ENCODE measurements at regions not wholly inside any gene's neighbourhood (a gene's known extent, or its start where the extent isn't known, plus 50 kb on each side); places are given as distances from the start of the nearest gene placed in this dataset.

DNA sequence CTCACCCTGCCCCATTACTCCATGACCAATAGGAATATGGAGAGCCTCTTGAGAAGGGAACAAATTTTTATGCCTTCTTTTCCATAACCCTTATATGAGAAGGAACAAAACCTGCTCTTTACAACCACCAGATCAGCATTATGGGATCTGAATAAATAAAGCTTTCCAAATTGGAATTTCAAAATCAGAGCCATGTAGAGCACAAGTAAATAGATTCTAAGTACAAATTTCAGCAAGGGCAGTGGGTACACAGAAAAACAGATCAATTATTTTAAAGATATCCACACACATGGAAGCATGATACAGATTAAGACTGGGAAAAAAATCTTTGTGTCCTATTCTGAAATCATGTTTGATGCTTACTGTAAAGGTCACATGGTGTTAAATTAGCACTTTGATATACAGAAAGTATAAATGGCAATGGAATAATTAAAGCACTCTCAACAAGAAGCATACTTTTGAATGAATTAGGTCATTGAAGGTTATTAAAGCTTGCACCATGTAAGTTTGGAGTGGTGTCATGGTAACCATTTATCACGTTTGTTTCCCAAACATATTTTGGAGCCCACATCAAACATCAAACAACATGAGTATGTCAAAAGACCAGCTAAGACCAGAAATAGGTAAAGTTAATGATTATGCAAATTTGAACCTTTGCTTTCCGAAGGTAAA lies 75.9 kb upstream of the AVPR1A start:
- Histone ChIP-seq H3K4me3 (ENCODE audit: low read depth, low read length) (no peak overlapping the region), H3K36me3 (ENCODE audit: control insufficient read depth, insufficient read depth, low read length) (no peaks in the 10 kb centered on the region), H3K27me3 (ENCODE audit: control insufficient read depth, insufficient read depth, low read length) (no peaks in the 10 kb centered on the region)
- DNase-seq (ENCODE audit: low read depth) (no peak), FAIRE-seq (no peak)
- no peak for TF ChIP-seq CTCF (IDR thresholded peaks at IDR 0.05; ENCODE audit: insufficient read depth, low read length, severe bottlenecking)

GRCh38 chr12:63224396-63224795 lies 73.4 kb upstream of the AVPR1A start:
- FAIRE-seq = no peak
- no peak for TF ChIP-seq CTCF (IDR thresholded peaks at IDR 0.05; ENCODE audit: insufficient read depth, low read length, severe bottlenecking)
- no peak for DNase-seq (ENCODE audit: low read depth)
- H3K36me3 ChIP-seq (ENCODE audit: control insufficient read depth, insufficient read depth, low read length) = no peaks in the 10 kb centered on the region
- no peak overlapping the region for H3K4me3 ChIP-seq (ENCODE audit: low read depth, low read length)
- no peaks in the 10 kb centered on the region for H3K27me3 ChIP-seq (ENCODE audit: control insufficient read depth, insufficient read depth, low read length)

DNA sequence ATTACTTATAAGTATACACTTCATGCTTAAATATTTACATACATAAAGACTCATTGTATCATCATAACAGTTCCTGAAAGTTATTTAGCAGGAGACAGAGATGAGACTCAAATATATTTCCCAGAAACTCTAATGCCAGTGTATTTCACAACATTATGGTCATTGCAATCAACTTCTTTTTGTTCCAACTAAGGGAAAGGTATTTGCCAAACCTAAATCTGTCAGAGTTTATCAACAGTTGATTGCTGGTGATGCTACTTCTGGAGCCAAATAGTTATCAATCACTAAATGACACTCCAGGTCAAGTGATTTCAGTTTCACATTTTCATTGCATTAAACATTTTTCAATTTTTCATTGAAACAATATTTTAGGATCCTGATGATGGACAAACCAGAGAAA lies 72.1 kb upstream of the AVPR1A start:
- Histone ChIP-seq H3K4me3 (ENCODE audit: low read depth, low read length) (no peak overlapping the region), H3K27me3 (ENCODE audit: control insufficient read depth, insufficient read depth, low read length) (no peaks in the 10 kb centered on the region), H3K36me3 (ENCODE audit: control insufficient read depth, insufficient read depth, low read length) (no peaks in the 10 kb centered on the region)
- TF ChIP-seq CTCF (IDR thresholded peaks at IDR 0.05; ENCODE audit: insufficient read depth, low read length, severe bottlenecking) = no peak
- DNase-seq (ENCODE audit: low read depth) (no peak), FAIRE-seq (no peak)

- H3K27me3 ChIP-seq (ENCODE audit: control insufficient read depth, insufficient read depth, low read length) = no peaks in the 10 kb centered on the region
- H3K36me3 ChIP-seq (ENCODE audit: control insufficient read depth, insufficient read depth, low read length) = no peaks in the 10 kb centered on the region
- FAIRE-seq = no peak
- H3K4me3 ChIP-seq (ENCODE audit: low read depth, low read length) = no peak overlapping the region
- no peak for TF ChIP-seq CTCF (IDR thresholded peaks at IDR 0.05; ENCODE audit: insufficient read depth, low read length, severe bottlenecking)
- no peak for DNase-seq (ENCODE audit: low read depth)
These were observed 71.6 kb upstream of the AVPR1A start for GRCh38 chr12:63222582-63222981.

DNA sequence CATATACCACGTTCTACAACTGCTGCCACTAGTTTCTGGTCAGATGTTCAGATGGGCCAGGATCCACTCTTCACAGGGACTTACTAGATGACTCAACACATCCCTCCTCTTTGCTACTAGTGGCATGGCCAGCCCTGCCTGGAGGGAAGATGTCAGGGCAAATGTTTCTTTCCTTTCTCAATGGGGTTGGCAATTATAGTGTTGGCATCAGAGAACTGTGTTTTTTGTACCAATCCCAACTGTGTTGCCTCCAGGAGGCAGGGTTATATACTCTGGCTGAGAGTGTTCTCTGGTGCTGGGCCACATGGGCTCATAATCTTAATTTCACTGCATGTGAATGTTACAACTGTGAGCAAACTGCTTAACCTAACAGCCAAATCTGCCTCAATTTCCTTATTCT lies 69.9 kb upstream of the AVPR1A start:
- no peaks in the 10 kb centered on the region for H3K36me3 ChIP-seq (ENCODE audit: control insufficient read depth, insufficient read depth, low read length)
- no peak for TF ChIP-seq CTCF (IDR thresholded peaks at IDR 0.05; ENCODE audit: insufficient read depth, low read length, severe bottlenecking)
- no peak overlapping the region for H3K4me3 ChIP-seq (ENCODE audit: low read depth, low read length)
- no peak for FAIRE-seq
- H3K27me3 ChIP-seq (ENCODE audit: control insufficient read depth, insufficient read depth, low read length) = no peaks in the 10 kb centered on the region
- no peak for DNase-seq (ENCODE audit: low read depth)

DNA sequence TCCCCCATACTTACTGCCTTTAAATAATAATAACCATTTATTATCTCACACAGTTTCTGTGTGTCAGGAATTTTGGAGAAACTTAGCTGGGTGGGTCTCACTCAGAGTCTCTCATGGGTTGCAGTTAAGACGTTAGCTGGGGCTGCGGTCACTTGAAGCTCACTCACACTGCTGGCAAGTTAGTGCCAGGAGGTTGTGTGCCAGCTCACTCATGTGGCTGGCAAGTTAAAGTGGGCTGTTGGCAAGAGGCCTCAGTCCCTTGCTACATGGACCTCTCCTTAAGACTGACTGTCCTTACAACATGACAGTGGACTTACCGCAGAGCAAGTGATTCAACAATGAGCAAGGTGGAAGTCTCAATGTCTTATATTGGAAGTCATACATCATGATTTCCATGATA lies 61.3 kb upstream of the AVPR1A start:
- DNase-seq (ENCODE audit: low read depth) = no peak
- no peak for FAIRE-seq
- H3K27me3 ChIP-seq (ENCODE audit: control insufficient read depth, insufficient read depth, low read length) = no peaks in the 10 kb centered on the region
- no peaks in the 10 kb centered on the region for H3K36me3 ChIP-seq (ENCODE audit: control insufficient read depth, insufficient read depth, low read length)
- H3K4me3 ChIP-seq (ENCODE audit: low read depth, low read length) = no peak overlapping the region
- no peak for TF ChIP-seq CTCF (IDR thresholded peaks at IDR 0.05; ENCODE audit: insufficient read depth, low read length, severe bottlenecking)
